ENCODE measurements at regions not wholly inside any gene's neighbourhood (a gene's known extent, or its start where the extent isn't known, plus 50 kb on each side); places are given as distances from the start of the nearest gene placed in this dataset.
"Not testable (repeated sequence)": the region's sequence is repeated elsewhere in the genome, so short reads cannot be mapped to it uniquely, and the experiment has no call there.

- not testable (repeated sequence) for H3K4me1 Mint-ChIP-seq, H3K9me3 Mint-ChIP-seq, H3K36me3 Mint-ChIP-seq, H3K4me3 Mint-ChIP-seq, H3K27ac Mint-ChIP-seq, H3K27me3 Mint-ChIP-seq
These were observed 81.0 kb upstream of the JARID2 start for GRCh38 chr6:15164855-15165254.

DNA sequence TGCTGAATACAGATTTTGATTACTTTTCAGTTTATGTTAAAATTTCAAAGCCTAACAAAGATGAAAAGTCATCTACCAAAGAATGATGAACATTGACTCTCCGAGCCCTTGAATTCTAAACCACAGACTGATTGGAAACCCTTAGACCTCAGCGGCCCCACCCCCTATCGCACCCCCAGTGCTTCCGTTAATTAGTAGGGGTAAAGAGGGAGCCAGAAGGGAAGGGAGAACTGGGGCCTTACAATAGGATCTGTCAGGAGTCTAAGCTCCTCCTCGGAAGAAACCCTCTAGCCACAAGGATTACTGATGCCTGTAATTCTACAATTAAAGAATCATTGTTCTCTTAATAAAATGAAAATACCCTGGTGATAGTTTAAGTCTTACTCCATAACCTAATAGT lies 79.7 kb upstream of the JARID2 start:
- Mint-ChIP-seq H3K36me3 (peaks cover 4% of the 10 kb centered on the region), H3K4me1 (peaks cover 0 to 3% (median 2%) of the 10 kb centered on the region in 3 donors), H3K9me3 (no peaks in the 10 kb centered on the region), H3K27me3 (peaks cover 2% of the 10 kb centered on the region), H3K4me3 (no peak overlapping the region), H3K27ac (no peak overlapping the region)

GRCh38 chr6:15170126-15170525 lies 75.7 kb upstream of the JARID2 start:
- Mint-ChIP-seq H3K4me3 (no peak overlapping the region), H3K27me3 (peaks cover 2% of the 10 kb centered on the region), H3K4me1 (peaks cover 0 to 3% (median 3%) of the 10 kb centered on the region in 3 donors), H3K9me3 (no peaks in the 10 kb centered on the region), H3K36me3 (no peaks in the 10 kb centered on the region), H3K27ac (no peak overlapping the region)

GRCh38 chr6:15171026-15171425 lies 74.8 kb upstream of the JARID2 start:
- Mint-ChIP-seq H3K9me3 (no peaks in the 10 kb centered on the region), H3K4me1 (peaks cover 0 to 3% (median 3%) of the 10 kb centered on the region in 3 donors), H3K27ac (no peak overlapping the region), H3K36me3 (no peaks in the 10 kb centered on the region), H3K27me3 (peaks cover 2% of the 10 kb centered on the region), H3K4me3 (no peak overlapping the region)

- Mint-ChIP-seq H3K4me1 (peaks cover 0 to 2% (median 0%) of the 10 kb centered on the region in 3 donors), H3K4me3 (no peak overlapping the region), H3K27ac (no peak overlapping the region)
These were observed 69.0 kb upstream of the JARID2 start for GRCh38 chr6:15176816-15177370.

GRCh38 chr6:15183979-15184378 lies 61.9 kb upstream of the JARID2 start:
- Mint-ChIP-seq H3K36me3 (no peaks in the 10 kb centered on the region), H3K4me1 (peaks cover 0 to 5% (median 5%) of the 10 kb centered on the region in 3 donors), H3K9me3 (peaks cover 0 to 2% (median 0%) of the 10 kb centered on the region in 3 donors), H3K27me3 (no peaks in the 10 kb centered on the region), H3K4me3 (no peak overlapping the region), H3K27ac (no peak overlapping the region)

More at GRCh38 chr6:15176816-15177370, 69.0 kb upstream of the JARID2 start:
- no peaks in the 10 kb centered on the region for H3K27me3 Mint-ChIP-seq
- H3K36me3 Mint-ChIP-seq, result no peaks in the 10 kb centered on the region
- H3K9me3 Mint-ChIP-seq, result no peaks in the 10 kb centered on the region

- peaks cover 0 to 5% (median 5%) of the 10 kb centered on the region in 3 donors for H3K4me1 Mint-ChIP-seq
- no peaks in the 10 kb centered on the region for H3K36me3 Mint-ChIP-seq
- H3K4me3 Mint-ChIP-seq, result no peak overlapping the region
- H3K27ac Mint-ChIP-seq, result no peak overlapping the region
- H3K9me3 Mint-ChIP-seq, result peaks cover 0 to 2% (median 0%) of the 10 kb centered on the region in 3 donors
- H3K27me3 Mint-ChIP-seq, result no peaks in the 10 kb centered on the region
These were observed 61.4 kb upstream of the JARID2 start for GRCh38 chr6:15184441-15184861.

DNA sequence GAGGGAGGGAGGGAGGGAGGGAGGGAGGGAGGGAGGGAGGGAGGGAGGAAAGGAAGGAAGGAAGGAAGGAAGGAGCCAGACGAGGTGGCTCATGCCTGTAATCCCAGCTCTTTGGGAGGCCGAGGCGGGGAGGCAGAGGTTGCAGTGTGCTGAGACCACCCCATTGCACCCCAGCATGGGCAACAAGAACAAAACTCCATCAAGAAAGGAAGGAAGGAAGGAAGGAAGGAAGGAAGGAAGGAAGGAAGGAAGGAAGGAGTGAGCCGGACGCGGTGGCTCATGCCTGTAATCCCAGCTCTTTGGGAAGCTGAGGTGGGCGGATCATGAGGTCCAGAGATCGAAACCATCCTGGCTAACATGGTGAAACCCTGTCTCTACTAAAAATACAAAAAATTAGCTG lies 60.8 kb upstream of the JARID2 start:
- not testable (repeated sequence) for H3K27me3 Mint-ChIP-seq, H3K36me3 Mint-ChIP-seq, H3K9me3 Mint-ChIP-seq, H3K4me3 Mint-ChIP-seq, H3K27ac Mint-ChIP-seq, H3K4me1 Mint-ChIP-seq

DNA sequence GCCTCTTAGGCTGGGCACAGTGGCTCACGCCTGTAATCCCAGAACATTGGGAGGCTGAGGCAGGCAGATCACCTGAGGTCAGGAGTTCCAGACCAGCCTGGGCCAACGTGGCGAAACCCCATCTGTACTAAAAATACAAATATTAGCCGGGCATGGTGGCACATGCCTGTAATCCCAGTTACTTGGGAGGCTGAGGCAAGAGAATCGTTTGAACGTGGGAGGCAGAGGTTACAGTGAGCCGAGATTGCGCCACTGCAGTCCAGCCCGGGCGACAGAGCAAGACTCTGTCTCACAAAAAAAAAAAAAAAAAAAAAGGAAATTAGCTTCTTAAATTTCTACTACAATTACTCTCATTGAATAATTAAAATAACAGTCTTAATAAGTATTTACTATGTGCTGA lies 52.4 kb upstream of the JARID2 start:
- H3K4me1 Mint-ChIP-seq, H3K36me3 Mint-ChIP-seq, H3K9me3 Mint-ChIP-seq, H3K27ac Mint-ChIP-seq, H3K27me3 Mint-ChIP-seq, H3K4me3 Mint-ChIP-seq: not testable (repeated sequence)

- Mint-ChIP-seq H3K36me3 (no peaks in the 10 kb centered on the region), H3K4me1 (peaks cover 0 to 1% (median 0%) of the 10 kb centered on the region in 3 donors), H3K27ac (no peak overlapping the region), H3K9me3 (no peaks in the 10 kb centered on the region), H3K4me3 (no peak overlapping the region), H3K27me3 (peaks cover 3% of the 10 kb centered on the region)
These were observed 51.4 kb upstream of the JARID2 start for GRCh38 chr6:15194453-15194852.

Data from IgD-negative memory B cell (primary cell).